ENCODE measurements at regions not wholly inside any gene's neighbourhood (a gene's known extent, or its start where the extent isn't known, plus 50 kb on each side); places are given as distances from the start of the nearest gene placed in this dataset.
"Not testable (repeated sequence)": the region's sequence is repeated elsewhere in the genome, so short reads cannot be mapped to it uniquely, and the experiment has no call there.

- no peak for TF ChIP-seq ZFX (IDR thresholded peaks at IDR 0.05; ENCODE audit: borderline replicate concordance)
- no peak for TF ChIP-seq CTCF (IDR thresholded peaks at IDR 0.05)
- H3K27ac ChIP-seq = no peak overlapping the region
These were observed 939.4 kb downstream of the C4orf33 start for GRCh38 chr4:130035391-130035790.

DNA sequence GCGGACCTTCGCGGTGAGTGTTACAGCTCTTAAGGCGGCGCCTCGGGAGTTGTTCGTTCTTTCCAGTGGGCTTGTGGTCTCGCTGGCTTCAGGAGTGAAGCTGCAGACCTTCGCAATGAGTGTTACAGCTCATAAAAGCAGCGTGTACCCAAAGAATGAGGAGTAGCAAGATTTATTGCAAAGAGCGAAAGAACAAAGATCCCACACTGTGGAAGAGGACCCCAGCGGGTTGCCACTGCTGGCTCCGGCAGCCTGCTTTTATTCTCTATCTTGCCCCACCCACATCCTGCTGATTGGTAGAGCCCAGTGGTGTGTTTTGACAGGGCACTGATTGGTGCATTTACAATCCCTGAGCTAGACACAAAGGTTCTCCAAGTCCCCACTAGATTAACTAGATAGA lies 941.9 kb downstream of the C4orf33 start:
- H3K27ac ChIP-seq = not testable (repeated sequence)

DNA sequence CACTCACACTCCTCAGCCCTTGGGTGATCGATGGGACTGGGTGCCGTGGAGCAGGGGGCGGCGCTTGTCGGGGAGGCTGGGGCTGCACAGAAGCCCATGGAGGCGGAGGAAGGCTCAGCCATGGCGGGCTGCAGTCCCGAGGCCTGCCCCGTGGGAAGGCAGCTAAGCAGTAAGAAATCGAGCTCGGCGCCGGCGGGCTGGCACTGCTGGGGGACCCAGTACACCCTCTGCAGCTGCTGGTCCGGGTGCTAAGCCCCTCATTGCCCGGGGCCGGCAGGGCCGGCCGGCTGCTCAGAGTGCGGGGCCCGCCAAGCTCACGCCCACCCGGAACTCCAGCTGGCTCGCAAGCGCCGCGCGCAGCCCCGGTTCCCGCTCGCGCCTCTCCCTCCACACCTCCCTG lies 942.6 kb downstream of the C4orf33 start:
- not testable (repeated sequence) for H3K27ac ChIP-seq

- TF ChIP-seq ZFX (IDR thresholded peaks at IDR 0.05; ENCODE audit: borderline replicate concordance) (no peak), CTCF (IDR thresholded peaks at IDR 0.05) (no peak)
- no peak overlapping the region for H3K27ac ChIP-seq
These were observed 947.8 kb downstream of the C4orf33 start for GRCh38 chr4:130043732-130044160.

GRCh38 chr4:130044788-130045531 lies 949.0 kb downstream of the C4orf33 start:
- H3K27ac ChIP-seq = no peak overlapping the region
- no peak for TF ChIP-seq CTCF (IDR thresholded peaks at IDR 0.05)
- no peak for TF ChIP-seq ZFX (IDR thresholded peaks at IDR 0.05; ENCODE audit: borderline replicate concordance)

DNA sequence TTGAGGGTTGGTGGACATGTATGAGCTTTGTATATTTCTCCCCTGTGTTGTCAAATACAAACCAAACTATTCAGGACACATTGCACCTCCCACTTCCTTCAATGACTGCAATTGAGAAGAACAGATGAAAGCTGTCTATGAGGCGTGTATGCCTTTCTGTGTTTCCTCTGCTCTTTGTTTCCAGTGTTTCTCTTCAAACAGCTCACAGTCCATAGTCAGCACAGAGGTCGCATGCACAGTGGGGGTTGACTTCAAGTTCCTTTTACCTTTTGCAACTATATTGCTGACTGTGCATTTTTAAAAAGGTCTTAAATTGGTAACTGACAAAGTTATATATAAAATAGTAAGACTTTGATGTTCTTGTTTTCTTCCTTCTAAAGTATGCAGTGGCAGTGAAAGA lies 957.8 kb downstream of the C4orf33 start:
- TF ChIP-seq CTCF (IDR thresholded peaks at IDR 0.05) (no peak), ZFX (IDR thresholded peaks at IDR 0.05; ENCODE audit: borderline replicate concordance) (no peak)
- no peak overlapping the region for H3K27ac ChIP-seq

- H3K27ac ChIP-seq = no peak overlapping the region
- TF ChIP-seq ZFX (IDR thresholded peaks at IDR 0.05; ENCODE audit: borderline replicate concordance) (no peak), CTCF (IDR thresholded peaks at IDR 0.05) (no peak)
These were observed 959.0 kb downstream of the C4orf33 start for GRCh38 chr4:130054908-130055307.

DNA sequence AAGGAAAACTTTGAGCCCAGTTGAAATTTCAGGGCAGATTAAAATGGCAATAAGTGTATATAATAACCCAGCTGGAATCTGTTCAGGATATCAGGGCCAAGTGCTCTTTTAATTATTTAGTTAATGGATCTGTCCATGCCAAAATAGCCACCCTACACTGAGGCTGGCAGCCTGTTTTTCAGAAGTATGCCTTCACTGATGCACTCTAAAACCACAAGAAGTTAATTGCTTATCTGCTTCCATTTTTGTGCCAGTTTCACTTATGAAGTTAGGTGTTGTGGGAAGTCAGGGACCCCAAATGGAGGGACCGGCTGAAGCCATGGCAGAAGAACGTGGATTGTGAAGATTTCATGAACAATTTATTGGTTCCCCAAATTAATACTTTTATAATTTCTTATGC lies 960.3 kb downstream of the C4orf33 start:
- no peak overlapping the region for H3K27ac ChIP-seq
- TF ChIP-seq ZFX (IDR thresholded peaks at IDR 0.05; ENCODE audit: borderline replicate concordance) (no peak), CTCF (IDR thresholded peaks at IDR 0.05) (no peak)
